HL-60 (cell line): ENCODE measurements at regions not wholly inside any gene's neighbourhood (a gene's known extent, or its start where the extent isn't known, plus 50 kb on each side); places are given as distances from the start of the nearest gene placed in this dataset.

Experiments
- DNase-seq, 2 experiments: peaks; one replicate each; pipeline ENCODE4 v3.0.0-alpha.2; 2010 to 2020; ENCODE audit warnings: low read depth in 1 of 2, low spot score in 1 of 2
- H3K27ac ChIP-seq: fragments of 250-450 bp; sonication (Bioruptor Pico); replicated peaks from 2 replicates; pipeline ENCODE4 v1.5.1; 2020; ENCODE audit warnings: mild to moderate bottlenecking, moderate library complexity
- H3K27me3 ChIP-seq: fragments of 250-450 bp; sonication (Bioruptor Pico); 2 replicates; pipeline ENCODE4 v1.5.1; 2021; ENCODE audit warnings: mild to moderate bottlenecking, moderate library complexity; ENCODE audit not compliant: insufficient read depth, poor library complexity, severe bottlenecking
- H3K4me3 ChIP-seq: replicated peaks from 2 replicates; pipeline ENCODE4 v1.5.1; 2011; ENCODE audit warnings: mild to moderate bottlenecking, control low read depth, low read length; ENCODE audit not compliant: insufficient read depth
- GABPA ChIP-seq: IDR thresholded peaks from 2 replicates; pipeline ENCODE4 v1.6.1; 2012; ENCODE audit warnings: low read depth
- POLR2AphosphoS5 ChIP-seq: IDR thresholded peaks from 2 replicates; pipeline ENCODE4 v1.6.1; 2012; ENCODE audit warnings: low read depth
- SPI1 ChIP-seq: IDR thresholded peaks from 2 replicates; pipeline ENCODE4 v1.6.1; 2012; ENCODE audit warnings: low read depth, mild to moderate bottlenecking, borderline replicate concordance
- TF ChIP-seq, protein P1 (sequence below): IDR thresholded peaks from 2 replicates; pipeline ENCODE4 v1.6.1; 2012; ENCODE audit warnings: low read depth; ENCODE audit not compliant: insufficient replicate concordance
- TF ChIP-seq, protein P2 (sequence below): IDR thresholded peaks from one replicate; pipeline ENCODE4 v1.5.1; 2011; ENCODE audit warnings: low read length, control low read depth, inconsistent platforms; ENCODE audit not compliant: insufficient read depth

- DNase-seq = no peak
- Histone ChIP-seq H3K27ac (no peak overlapping the region), H3K4me3 (no peak overlapping the region)
These were observed 226.2 kb downstream of the KCNS3 start for GRCh38 chr2:18104595-18105224.

GRCh38 chr2:18096836-18097405 is 218.5 kb downstream of the KCNS3 start:
- no peak for DNase-seq
- H3K4me3 ChIP-seq = no peak overlapping the region
- TF ChIP-seq POLR2AphosphoS5 (no peak), GABPA (no peak), SPI1 (no peak)
- TF ChIP-seq, protein P1, sequence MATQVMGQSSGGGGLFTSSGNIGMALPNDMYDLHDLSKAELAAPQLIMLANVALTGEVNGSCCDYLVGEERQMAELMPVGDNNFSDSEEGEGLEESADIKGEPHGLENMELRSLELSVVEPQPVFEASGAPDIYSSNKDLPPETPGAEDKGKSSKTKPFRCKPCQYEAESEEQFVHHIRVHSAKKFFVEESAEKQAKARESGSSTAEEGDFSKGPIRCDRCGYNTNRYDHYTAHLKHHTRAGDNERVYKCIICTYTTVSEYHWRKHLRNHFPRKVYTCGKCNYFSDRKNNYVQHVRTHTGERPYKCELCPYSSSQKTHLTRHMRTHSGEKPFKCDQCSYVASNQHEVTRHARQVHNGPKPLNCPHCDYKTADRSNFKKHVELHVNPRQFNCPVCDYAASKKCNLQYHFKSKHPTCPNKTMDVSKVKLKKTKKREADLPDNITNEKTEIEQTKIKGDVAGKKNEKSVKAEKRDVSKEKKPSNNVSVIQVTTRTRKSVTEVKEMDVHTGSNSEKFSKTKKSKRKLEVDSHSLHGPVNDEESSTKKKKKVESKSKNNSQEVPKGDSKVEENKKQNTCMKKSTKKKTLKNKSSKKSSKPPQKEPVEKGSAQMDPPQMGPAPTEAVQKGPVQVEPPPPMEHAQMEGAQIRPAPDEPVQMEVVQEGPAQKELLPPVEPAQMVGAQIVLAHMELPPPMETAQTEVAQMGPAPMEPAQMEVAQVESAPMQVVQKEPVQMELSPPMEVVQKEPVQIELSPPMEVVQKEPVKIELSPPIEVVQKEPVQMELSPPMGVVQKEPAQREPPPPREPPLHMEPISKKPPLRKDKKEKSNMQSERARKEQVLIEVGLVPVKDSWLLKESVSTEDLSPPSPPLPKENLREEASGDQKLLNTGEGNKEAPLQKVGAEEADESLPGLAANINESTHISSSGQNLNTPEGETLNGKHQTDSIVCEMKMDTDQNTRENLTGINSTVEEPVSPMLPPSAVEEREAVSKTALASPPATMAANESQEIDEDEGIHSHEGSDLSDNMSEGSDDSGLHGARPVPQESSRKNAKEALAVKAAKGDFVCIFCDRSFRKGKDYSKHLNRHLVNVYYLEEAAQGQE = no peak
- TF ChIP-seq, protein P2, sequence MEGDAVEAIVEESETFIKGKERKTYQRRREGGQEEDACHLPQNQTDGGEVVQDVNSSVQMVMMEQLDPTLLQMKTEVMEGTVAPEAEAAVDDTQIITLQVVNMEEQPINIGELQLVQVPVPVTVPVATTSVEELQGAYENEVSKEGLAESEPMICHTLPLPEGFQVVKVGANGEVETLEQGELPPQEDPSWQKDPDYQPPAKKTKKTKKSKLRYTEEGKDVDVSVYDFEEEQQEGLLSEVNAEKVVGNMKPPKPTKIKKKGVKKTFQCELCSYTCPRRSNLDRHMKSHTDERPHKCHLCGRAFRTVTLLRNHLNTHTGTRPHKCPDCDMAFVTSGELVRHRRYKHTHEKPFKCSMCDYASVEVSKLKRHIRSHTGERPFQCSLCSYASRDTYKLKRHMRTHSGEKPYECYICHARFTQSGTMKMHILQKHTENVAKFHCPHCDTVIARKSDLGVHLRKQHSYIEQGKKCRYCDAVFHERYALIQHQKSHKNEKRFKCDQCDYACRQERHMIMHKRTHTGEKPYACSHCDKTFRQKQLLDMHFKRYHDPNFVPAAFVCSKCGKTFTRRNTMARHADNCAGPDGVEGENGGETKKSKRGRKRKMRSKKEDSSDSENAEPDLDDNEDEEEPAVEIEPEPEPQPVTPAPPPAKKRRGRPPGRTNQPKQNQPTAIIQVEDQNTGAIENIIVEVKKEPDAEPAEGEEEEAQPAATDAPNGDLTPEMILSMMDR = no peak
- H3K27ac ChIP-seq = no peak overlapping the region
- H3K27me3 ChIP-seq = no peaks in the 10 kb centered on the region

More at GRCh38 chr2:18104595-18105224, 226.2 kb downstream of the KCNS3 start:
- TF ChIP-seq SPI1 (no peak), GABPA (no peak), POLR2AphosphoS5 (no peak)
- TF ChIP-seq, protein P2 = no peak
- TF ChIP-seq, protein P1 = no peak
- peaks cover 5% of the 10 kb centered on the region for H3K27me3 ChIP-seq

DNA sequence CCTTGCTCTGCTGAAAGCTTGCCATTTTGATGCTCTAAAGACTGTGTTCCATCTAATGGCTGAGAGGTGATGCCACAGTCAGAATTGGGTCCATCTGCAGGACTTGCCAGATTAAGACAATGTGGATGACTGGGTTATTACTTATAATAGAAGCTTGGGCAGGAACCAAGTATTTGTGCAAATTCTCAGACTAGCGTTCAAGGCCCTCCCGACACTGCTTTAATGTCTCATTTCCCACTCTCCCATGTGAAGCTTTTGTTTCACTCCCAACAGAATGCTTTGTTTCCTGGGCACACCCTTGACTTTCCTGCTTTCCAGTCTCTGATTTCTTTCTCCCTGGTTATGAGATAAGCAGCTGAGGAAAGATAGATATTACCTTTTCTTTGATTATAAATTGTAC is 215.8 kb downstream of the KCNS3 start:
- Histone ChIP-seq H3K27me3 (peaks cover 2% of the 10 kb centered on the region), H3K4me3 (no peak overlapping the region), H3K27ac (no peak overlapping the region)
- TF ChIP-seq, protein P1 = no peak
- TF ChIP-seq GABPA = no peak
- TF ChIP-seq POLR2AphosphoS5 = no peak
- no peak for TF ChIP-seq SPI1
- TF ChIP-seq, protein P2 = no peak
- DNase-seq = no peak
